ENCODE measurements at regions not wholly inside any gene's neighbourhood (a gene's known extent, or its start where the extent isn't known, plus 50 kb on each side); places are given as distances from the start of the nearest gene placed in this dataset.

DNA sequence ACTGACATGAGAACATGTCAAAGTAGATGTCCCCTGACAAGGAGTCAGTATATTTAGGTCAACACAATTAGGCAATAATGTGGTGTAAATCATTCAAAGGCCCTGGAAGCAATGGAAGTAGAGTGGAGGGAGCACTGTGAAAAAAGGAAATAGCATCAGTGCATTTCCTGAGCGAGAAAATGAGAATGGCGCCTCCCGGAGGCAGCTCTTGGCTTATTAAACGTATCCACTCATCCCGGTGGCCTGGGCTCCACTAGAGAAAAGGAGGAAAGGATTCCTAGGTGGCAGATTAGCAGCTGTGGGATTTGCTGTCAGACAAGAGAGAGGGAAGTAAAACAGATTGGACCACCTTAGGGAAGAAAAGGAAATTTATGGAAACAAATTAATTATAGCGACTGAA lies 173.7 kb upstream of the TMTC4 start:
- no peak for TF ChIP-seq CTCF (IDR thresholded peaks at IDR 0.05)
- TF ChIP-seq EP300 (IDR thresholded peaks at IDR 0.05): no peak
